ACHN (cell line): ENCODE measurements at regions not wholly inside any gene's neighbourhood (a gene's known extent, or its start where the extent isn't known, plus 50 kb on each side); places are given as distances from the start of the nearest gene placed in this dataset.
A peak's percentile ranks its signal among the peaks of the same experiment; 100 is the strongest.

Experiments used
- DNase-seq: peaks from one replicate; pipeline ENCODE4 v3.0.0-alpha.2; 2015
- in situ Hi-C: cut with HindIII; loops from 2 replicates; pipeline ENCODE4 v1.10.0; 2017; ENCODE audit warnings: low sequenced_read_pairs, low pct_ligation_motif_present, low pct_unique_long_range_greater_than_20kb

- no peak for DNase-seq
- in situ Hi-C loops: no loop called here
Observed at GRCh38 chr2:19811186-19811585, 90.6 kb downstream of the TTC32 start.

DNA sequence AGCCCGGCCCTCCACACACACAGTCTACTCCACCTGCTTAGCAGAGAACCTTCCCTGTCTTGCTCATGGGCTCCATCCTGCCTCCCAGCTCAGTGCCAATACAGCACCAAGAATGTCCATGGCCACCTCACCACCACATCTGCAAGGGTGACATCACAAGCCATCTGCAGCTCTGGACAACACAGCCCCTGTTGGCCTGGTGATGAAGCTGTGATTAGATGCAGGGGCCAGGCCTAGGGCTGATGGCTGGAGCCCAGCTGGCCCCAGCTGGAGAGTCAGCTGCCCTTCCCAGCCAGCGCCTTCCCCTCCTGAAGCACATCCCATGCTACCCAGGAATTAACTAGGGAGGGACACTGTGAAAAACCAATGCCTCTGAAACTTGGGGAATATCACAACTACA, 91.1 kb downstream of the TTC32 start:
- in situ Hi-C loops: no loop called here
- no peak for DNase-seq

GRCh38 chr2:19810148-19810547, 91.6 kb downstream of the TTC32 start:
- DNase-seq: no peak
- in situ Hi-C loops: no loop called here

DNA sequence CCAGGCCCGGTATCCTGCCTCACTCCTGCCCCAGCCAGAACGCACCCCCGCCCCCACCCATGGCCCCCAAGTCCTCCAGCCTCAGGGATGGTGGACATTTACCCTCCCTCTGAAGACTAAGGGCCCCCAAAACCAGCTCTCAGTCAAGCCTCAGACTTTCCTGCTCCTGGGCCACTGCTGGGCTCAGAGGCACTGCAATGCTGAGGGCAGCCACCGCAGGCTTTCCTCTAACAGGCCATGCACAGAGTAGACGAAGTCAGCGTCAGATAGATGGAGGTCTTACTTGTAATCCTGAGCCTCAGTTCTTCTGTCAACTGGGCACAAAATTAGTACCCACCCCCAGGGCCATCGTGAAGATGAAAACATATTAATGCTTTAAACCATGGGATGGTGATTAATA, 92.6 kb downstream of the TTC32 start:
- in situ Hi-C loops: no loop called here
- no peak for DNase-seq

DNA sequence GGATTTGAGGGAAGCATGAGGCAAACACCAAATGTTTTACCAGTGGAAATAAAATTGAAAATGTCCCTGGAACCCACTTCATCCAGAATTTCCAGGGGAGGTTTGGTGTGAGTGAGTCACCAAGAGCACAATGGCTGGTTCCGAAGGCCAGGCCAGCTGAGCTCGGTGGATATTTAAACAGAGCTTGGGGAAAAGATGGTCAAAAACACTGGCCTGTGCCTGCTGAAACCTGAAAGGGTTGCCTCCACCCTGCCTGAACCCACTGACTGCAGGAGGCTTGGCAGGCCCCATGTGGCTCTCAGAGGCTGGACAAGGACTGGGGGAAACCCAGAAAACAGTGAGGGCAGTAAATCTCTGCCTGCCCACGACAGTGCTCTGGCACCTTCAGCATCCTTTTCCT, 93.9 kb downstream of the TTC32 start:
- in situ Hi-C loops: no loop called here
- no peak for DNase-seq

GRCh38 chr2:19807346-19807745, 94.4 kb downstream of the TTC32 start:
- no peak for DNase-seq
- in situ Hi-C loops: no loop called here

GRCh38 chr2:19806591-19806990, 95.2 kb downstream of the TTC32 start:
- in situ Hi-C loops: no loop called here
- no peak for DNase-seq

DNA sequence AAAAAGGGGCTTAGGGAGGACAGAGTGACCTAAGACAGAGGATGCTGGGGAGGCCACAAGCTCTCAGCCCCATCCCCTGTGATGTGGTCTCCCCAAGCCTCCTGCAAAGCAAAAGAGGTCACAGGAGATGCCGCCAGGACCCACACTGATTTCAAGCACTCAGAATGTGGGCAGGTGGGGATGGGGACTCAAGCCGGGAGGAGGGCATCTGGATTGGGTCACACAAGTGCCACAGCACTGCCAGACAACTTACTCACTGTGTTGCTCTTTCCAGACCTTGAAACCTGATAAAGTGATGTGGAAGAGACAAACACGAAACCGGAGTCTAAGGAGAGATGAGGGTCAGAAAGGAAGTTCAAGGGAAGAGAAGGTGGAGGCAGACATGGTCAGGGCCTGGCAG, 95.7 kb downstream of the TTC32 start:
- DNase-seq: no peak
- in situ Hi-C loops: no loop called here

DNA sequence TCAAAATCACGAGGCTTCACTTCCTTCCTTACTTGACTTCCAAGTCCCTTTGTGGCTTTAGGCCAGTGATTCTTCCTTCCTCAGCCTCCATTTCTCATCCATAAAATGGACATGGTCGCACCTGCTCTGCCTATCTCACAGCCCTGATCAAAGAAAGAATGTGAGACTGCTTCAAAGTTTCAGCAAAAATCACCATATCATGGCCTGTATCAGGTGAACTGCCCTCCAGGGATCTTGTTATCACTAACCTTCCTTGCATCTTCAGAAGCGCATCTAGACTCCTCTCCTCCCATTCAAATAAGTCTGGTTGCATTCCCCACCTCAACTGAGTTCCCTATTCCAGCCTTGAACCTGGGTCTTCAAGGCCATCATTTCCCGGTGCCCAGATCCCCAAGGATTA, 96.5 kb downstream of the TTC32 start:
- in situ Hi-C loops: no loop called here
- no peak for DNase-seq

GRCh38 chr2:19804639-19805260, 97.0 kb downstream of the TTC32 start:
- in situ Hi-C loops: no loop called here
- no peak for DNase-seq

GRCh38 chr2:19802086-19802841, 99.5 kb downstream of the TTC32 start:
- DNase-seq: peak; percentile 85
- in situ Hi-C loops: no loop called here

DNA sequence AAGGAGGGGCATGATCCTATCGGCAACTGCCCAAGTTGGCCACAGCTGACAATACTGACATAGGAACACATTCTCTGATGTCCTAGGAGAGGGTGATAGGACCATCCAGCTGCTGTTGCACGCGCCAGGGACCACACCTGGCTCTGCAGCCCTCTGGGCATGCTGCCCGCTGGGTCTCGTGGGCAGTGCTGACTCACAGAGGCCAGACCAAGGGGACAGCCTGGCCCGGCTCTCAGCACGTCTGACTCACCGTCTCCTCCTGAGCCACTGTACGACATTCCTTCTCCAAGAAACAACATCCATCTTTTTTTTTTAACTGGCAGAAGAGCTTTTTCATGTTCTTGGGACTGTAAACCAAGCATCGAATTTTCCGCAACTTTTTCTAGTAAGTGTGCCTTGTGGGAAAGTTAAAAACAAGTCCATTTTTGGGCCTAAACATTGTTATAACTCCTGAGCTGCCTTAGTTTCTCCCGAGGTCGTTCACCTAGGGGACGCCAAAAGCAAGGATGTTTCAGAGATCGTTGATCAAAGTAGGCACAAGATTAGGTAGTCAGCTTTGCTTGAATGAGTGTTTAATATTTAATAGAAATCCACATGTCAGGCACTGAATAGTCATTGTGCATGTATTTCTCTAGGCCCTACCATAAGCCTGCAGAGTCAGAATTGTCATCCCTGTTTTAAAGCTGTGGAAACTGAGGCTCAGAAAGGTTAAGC, 100.3 kb downstream of the TTC32 start:
- DNase-seq: peak; percentile 99
- in situ Hi-C loops: no loop called here

GRCh38 chr2:19800796-19801195, 101.0 kb downstream of the TTC32 start:
- DNase-seq: peak; percentile 10
- in situ Hi-C loops: no loop called here

- DNase-seq: no peak
- in situ Hi-C loops: no loop called here
Observed at GRCh38 chr2:19799881-19800780, 101.7 kb downstream of the TTC32 start.

- no peak for DNase-seq
- in situ Hi-C loops: no loop called here
Observed at GRCh38 chr2:19797871-19798270, 103.9 kb downstream of the TTC32 start.

GRCh38 chr2:19797243-19797810, 104.5 kb downstream of the TTC32 start:
- DNase-seq: no peak
- in situ Hi-C loops: no loop called here

- no peak for DNase-seq
- in situ Hi-C loops: no loop called here
Observed at GRCh38 chr2:19796035-19796695, 105.6 kb downstream of the TTC32 start.

DNA sequence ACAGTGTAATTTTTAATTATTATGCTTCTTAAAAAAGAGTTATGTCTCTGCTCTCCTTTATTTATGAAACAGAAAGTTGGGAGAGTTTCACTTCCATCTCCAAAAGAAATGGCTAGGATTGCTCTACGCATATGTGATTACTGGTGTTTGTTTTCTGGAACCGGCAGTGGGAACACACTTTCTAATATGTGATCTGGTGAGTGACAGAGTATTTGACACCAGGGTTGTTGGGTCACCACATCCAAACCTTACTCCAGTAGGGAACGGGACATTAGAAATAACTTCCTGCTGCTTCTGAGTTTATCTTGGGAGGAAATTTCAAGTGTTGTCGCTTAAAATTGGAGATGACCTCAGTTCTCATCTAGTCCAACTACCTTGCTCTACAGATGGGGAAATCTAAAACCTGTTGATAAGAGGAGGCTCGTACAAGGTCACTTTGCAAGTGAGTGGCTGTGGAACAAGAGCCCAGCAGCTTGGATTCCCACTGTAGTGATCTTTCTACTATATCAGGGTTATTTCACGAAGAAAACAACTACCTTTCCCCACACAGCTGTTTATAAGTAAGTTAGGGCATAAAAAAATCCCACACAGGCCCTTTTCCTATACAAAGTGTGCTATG, 108.5 kb downstream of the TTC32 start:
- DNase-seq: no peak
- in situ Hi-C loops: no loop called here
